ENCODE measurements at regions not wholly inside any gene's neighbourhood (a gene's known extent, or its start where the extent isn't known, plus 50 kb on each side); places are given as distances from the start of the nearest gene placed in this dataset.

DNA sequence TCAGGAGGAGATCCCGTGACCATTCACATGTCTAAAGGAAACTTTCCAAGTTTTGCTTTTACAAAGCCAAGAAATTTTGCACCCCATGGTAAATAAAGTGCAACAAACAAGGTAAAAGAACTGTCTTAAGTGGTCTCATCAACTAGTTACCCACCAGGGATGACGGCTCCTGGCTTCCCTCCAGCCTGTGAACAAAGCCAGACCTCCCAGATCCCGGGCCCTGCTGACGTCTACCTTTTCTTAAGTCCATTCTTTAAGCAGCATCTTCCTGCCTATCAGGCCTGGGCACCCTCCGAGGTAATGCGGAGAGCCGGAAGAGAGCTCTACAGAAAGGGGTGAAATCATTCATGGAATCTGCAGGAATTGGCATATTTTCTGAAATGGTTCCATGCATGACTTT is 58.0 kb upstream of the DAAM1 start:
- H3K4me2 ChIP-seq (ENCODE audit: insufficient read depth in 1 of 2, low read depth in 2 of 2, low read length in 2 of 2): no peak overlapping the region
- ChIA-PET POLR2A (ENCODE audit: partially characterized antibody) (no interaction called here), CTCF (ENCODE audit: partially characterized antibody) (interaction anchor here (0.5 to 3.9 kb wide), 10 partner anchors 9 to 1259 kb away, joined by 3 to 47 read pairs (median 4); no protein-coding TSS in a partner anchor)
- H3K4me1 ChIP-seq (replicated peaks in 1 of 4; ENCODE audit: control insufficient read depth in 3 of 4, insufficient read depth in 4 of 4, low read length in 3 of 4): no peaks in the 10 kb centered on the region
- H4K91ac ChIP-seq (replicated peaks; ENCODE audit: insufficient read length, low read length): no peak overlapping the region
- DNase-seq (ENCODE audit: low read depth in 1 of 2, low spot score in 2 of 2): no peak
- H2BK120ac ChIP-seq (replicated peaks; ENCODE audit: low read depth, low read length): no peak overlapping the region
- H4K5ac ChIP-seq (ENCODE audit: insufficient read length, low read depth, low read length): no peak overlapping the region
- no peaks in the 10 kb centered on the region for H3K9me3 ChIP-seq (ENCODE audit: insufficient read depth in 2 of 2, low read depth in 1 of 2, low read length in 1 of 2)
- WGBS, 2 experiments (ENCODE audit: extremely low coverage in 1 of 2, insufficient coverage in 1 of 2, insufficient read length in 1 of 2, insufficient replicate concordance in 2 of 2, low coverage in 1 of 2, low lambda C conversion rate in 2 of 2, missing lambda C conversion rate in 1 of 2): 77% methylated on average over 7 of the region's 7 CpGs; no CpG with 5 or more reads in 1 of the 2 experiments
- H3K79me1 ChIP-seq (ENCODE audit: low read depth, low read length): no peaks in the 10 kb centered on the region
- H3K4me3 ChIP-seq (ENCODE audit: extremely low read depth in 1 of 4, insufficient read depth in 2 of 4, low read depth in 3 of 4, low read length in 4 of 4): no peak overlapping the region
- no peak overlapping the region for H3K23ac ChIP-seq (ENCODE audit: insufficient read length)
- H3K23me2 ChIP-seq (ENCODE audit: low read depth, low read length): no peaks in the 10 kb centered on the region
- H2BK12ac ChIP-seq (ENCODE audit: low read depth, low read length): no peak overlapping the region
- no peak overlapping the region for H2BK5ac ChIP-seq (ENCODE audit: low read depth, low read length)
- no peak overlapping the region for H2AK5ac ChIP-seq (ENCODE audit: low read depth, low read length)
- H2BK15ac ChIP-seq (ENCODE audit: low read length): no peak overlapping the region
- TF ChIP-seq EZH2 (IDR thresholded peaks at IDR 0.05; ENCODE audit: low read depth, low read length, severe bottlenecking) (no peak), BRCA1 (IDR thresholded peaks at IDR 0.05; ENCODE audit: low read depth, low read length) (no peak), JUN (IDR thresholded peaks at IDR 0.05; ENCODE audit: low read depth, low read length) (no peak), CBX5 (IDR thresholded peaks at IDR 0.05; ENCODE audit: low read depth, low read length) (no peak), CHD1 (IDR thresholded peaks at IDR 0.05; ENCODE audit: low read depth, low read length) (no peak)
- no peak overlapping the region for H3K4ac ChIP-seq (replicated peaks; ENCODE audit: insufficient read length, low read depth, low read length)
- no peak overlapping the region for H4K8ac ChIP-seq (ENCODE audit: extremely low read depth, insufficient read depth, low read length)
- no peaks in the 10 kb centered on the region for H3K36me3 ChIP-seq (ENCODE audit: control insufficient read depth in 2 of 4, insufficient read depth in 4 of 4, low read length in 3 of 4)
- FAIRE-seq: no peak
- H3K79me2 ChIP-seq (ENCODE audit: control insufficient read depth in 1 of 2, insufficient read depth in 2 of 2, low read length in 2 of 2): no peaks in the 10 kb centered on the region
- H2BK20ac ChIP-seq (ENCODE audit: low read length): no peak overlapping the region
- H3K56ac ChIP-seq (replicated peaks; ENCODE audit: insufficient read length, low read depth, low read length): no peak overlapping the region
- H2AFZ ChIP-seq (ENCODE audit: low read length): no peak overlapping the region; the same call in 1 of the 2 replicates
- no peaks in the 10 kb centered on the region for H4K20me1 ChIP-seq (replicated peaks in 1 of 2; ENCODE audit: control insufficient read depth in 1 of 2, insufficient read depth in 2 of 2, low read length in 2 of 2)
- H3K9ac ChIP-seq (replicated peaks in 1 of 4; ENCODE audit: extremely low read depth in 1 of 4, low read depth in 3 of 4, low read length in 3 of 4): no peak overlapping the region
- no peak overlapping the region for H3K14ac ChIP-seq (ENCODE audit: insufficient read length)
- H3K18ac ChIP-seq (ENCODE audit: extremely low read depth, low read length): no peak overlapping the region
- no peak overlapping the region for H3K27ac ChIP-seq (ENCODE audit: low read depth, low read length)
- H3K27me3 ChIP-seq (replicated peaks in 1 of 4; ENCODE audit: control insufficient read depth in 3 of 4, extremely low read depth in 1 of 4, insufficient read depth in 3 of 4, low read length in 3 of 4): no peaks in the 10 kb centered on the region
